SK-N-SH (cell line): ENCODE measurements at regions not wholly inside any gene's neighbourhood (a gene's known extent, or its start where the extent isn't known, plus 50 kb on each side); places are given as distances from the start of the nearest gene placed in this dataset.

Experiments
- CTCF ChIA-PET: fragments of 300-600, 350-600 bp; formaldehyde crosslinking; extraction: SDS; loops from one replicate; lab custom pipeline; 2021; lab: Yijun Ruan, JAX
- POLR2A ChIA-PET: fragments of 350-600 bp; sonication (Branson Sonifier 250); formaldehyde crosslinking; extraction: SDS; loops from one replicate; lab custom pipeline; 2020; ENCODE audit warnings: antibody characterized with exemption, inconsistent platforms; lab: Yijun Ruan, JAX
- DNase-seq: peaks from one replicate; pipeline ENCODE4 v3.0.0; 2012
- H2AFZ ChIP-seq: fragments of 200-600 bp; sonication (generic); 2 replicates; pipeline ENCODE4 v1.8.1; 2016; ENCODE audit warnings: antibody characterized with exemption, mild to moderate bottlenecking, low read depth
- H3F3A ChIP-seq: fragments of 200-600 bp; sonication (generic); replicated peaks from 2 replicates; pipeline ENCODE3; 2016; ENCODE audit warnings: antibody characterized with exemption, mild to moderate bottlenecking; ENCODE audit not compliant: insufficient read depth
- H3K27ac ChIP-seq, 2 experiments: fragments of 200-500 bp in 1 of 2; fragments of 200-600 bp in 1 of 2; sonication (Bioruptor generic) in 1 of 2; sonication (generic), shearing (Covaris generic) in 1 of 2; 2 replicates each; pipeline versions ENCODE4 v1.5.1 to v1.6.1; 2014 to 2016; ENCODE audit warnings: low read depth in 2 of 2, inconsistent platforms in 1 of 2, low read length in 1 of 2, mild to moderate bottlenecking in 1 of 2, mixed read lengths in 1 of 2
- H3K27me3 ChIP-seq: fragments of 200-600 bp; sonication (generic), shearing (Covaris generic); 2 replicates; pipeline ENCODE4 v1.6.1; 2016; ENCODE audit warnings: mixed run types; ENCODE audit not compliant: insufficient read depth
- H3K36me3 ChIP-seq, 2 experiments: fragments of 200-500 bp in 1 of 2; fragments of 200-600 bp in 1 of 2; sonication (Bioruptor generic) in 1 of 2; sonication (generic) in 1 of 2; replicated peaks in 1 of 2; 2 replicates each; pipeline versions ENCODE3 to v1.5.1; 2014 to 2016; ENCODE audit warnings: low read length in 1 of 2, mild to moderate bottlenecking in 1 of 2; ENCODE audit not compliant: insufficient read depth in 2 of 2, control insufficient read depth in 1 of 2
- H3K4me1 ChIP-seq, 2 experiments: fragments of 200-500 bp in 1 of 2; fragments of 200-600 bp in 1 of 2; sonication (Bioruptor generic) in 1 of 2; sonication (generic), shearing (Covaris generic) in 1 of 2; 2 replicates each; pipeline versions ENCODE4 v1.5.1 to v1.6.1; 2014 to 2016; ENCODE audit warnings: low read depth in 1 of 2, low read length in 1 of 2, mixed run types in 1 of 2; ENCODE audit not compliant: insufficient read depth in 2 of 2, control insufficient read depth in 1 of 2
- H3K4me2 ChIP-seq: fragments of 200-600 bp; sonication (generic), shearing (Covaris generic); 2 replicates; pipeline ENCODE4 v1.6.1; 2017; ENCODE audit warnings: mixed run types
- H3K4me3 ChIP-seq, 2 experiments: fragments of 200-500 bp in 1 of 2; fragments of 200-600 bp in 1 of 2; sonication (Bioruptor generic) in 1 of 2; sonication (generic), shearing (Covaris generic) in 1 of 2; 2 replicates each; pipeline versions ENCODE4 v1.5.1 to v1.8.1; 2014 to 2016; ENCODE audit warnings: low read depth in 2 of 2, inconsistent platforms in 1 of 2, low read length in 1 of 2, mild to moderate bottlenecking in 1 of 2, mixed read lengths in 1 of 2, moderate library complexity in 1 of 2
- H3K79me2 ChIP-seq: fragments of 200-600 bp; sonication (generic); 2 replicates; pipeline ENCODE4 v1.8.1; 2017; ENCODE audit warnings: mild to moderate bottlenecking; ENCODE audit not compliant: insufficient read depth
- H3K9ac ChIP-seq: fragments of 200-600 bp; sonication (generic); 2 replicates; pipeline ENCODE4 v1.6.1; 2017; ENCODE audit warnings: mixed run types
- H3K9me2 ChIP-seq: fragments of 200-600 bp; sonication (generic); 2 replicates; pipeline ENCODE4 v1.6.1; 2017; ENCODE audit warnings: mixed run types
- H3K9me3 ChIP-seq: fragments of 200-600 bp; sonication (generic); 2 replicates; pipeline ENCODE4 v1.6.1; 2017; ENCODE audit warnings: mixed run types, mild to moderate bottlenecking, moderate library complexity
- H4K20me1 ChIP-seq: fragments of 200-600 bp; sonication (generic); 2 replicates; pipeline ENCODE4 v1.6.1; 2017; ENCODE audit warnings: mild to moderate bottlenecking, mixed run types; ENCODE audit not compliant: insufficient read depth
- CHD2 ChIP-seq: fragments of 150-350 bp; IDR thresholded peaks from 2 replicates; pipeline ENCODE4 v1.6.1; 2018; ENCODE audit warnings: low read length; ENCODE audit not compliant: partially characterized antibody
- FOSL2 ChIP-seq: IDR thresholded peaks from 2 replicates; pipeline ENCODE4 v1.4.0; 2012; ENCODE audit warnings: low read depth, mild to moderate bottlenecking, moderate library complexity, borderline replicate concordance
- FOXJ3 ChIP-seq: sonication (generic); formaldehyde crosslinking; IDR thresholded peaks from 2 replicates; pipeline ENCODE4 v1.5.1; 2020; ENCODE audit warnings: mild to moderate bottlenecking, missing genetic modification reagents
- GATA2 ChIP-seq: sonication (generic); formaldehyde crosslinking; IDR thresholded peaks from 2 replicates; pipeline ENCODE4 v1.5.0; 2020; ENCODE audit warnings: mild to moderate bottlenecking, missing genetic modification reagents
- MAX ChIP-seq: IDR thresholded peaks from 2 replicates; pipeline ENCODE4 v1.4.0; 2012; ENCODE audit warnings: low read depth
- MEF2A ChIP-seq: IDR thresholded peaks from 2 replicates; pipeline ENCODE4 v1.4.0; 2012; ENCODE audit warnings: low read depth, borderline replicate concordance
- NRF1 ChIP-seq: IDR thresholded peaks from 2 replicates; pipeline ENCODE4 v1.6.1; 2012; ENCODE audit warnings: low read depth, mild to moderate bottlenecking, low read length
- POLR2AphosphoS5 ChIP-seq: IDR thresholded peaks from 2 replicates; pipeline ENCODE4 v1.6.1; 2012; ENCODE audit warnings: low read depth, low read length
- RAD21 ChIP-seq: IDR thresholded peaks from 2 replicates; pipeline ENCODE4 v1.6.1; 2012; ENCODE audit warnings: mild to moderate bottlenecking, low read length
- REST ChIP-seq: IDR thresholded peaks from 2 replicates; pipeline ENCODE4 v1.6.1; 2012; ENCODE audit warnings: mild to moderate bottlenecking, low read depth, low read length, moderate library complexity
- RFX5 ChIP-seq: IDR thresholded peaks from 2 replicates; pipeline ENCODE4 v1.6.1; 2012; ENCODE audit warnings: mild to moderate bottlenecking, improper control_type of control experiment, low read length
- SIN3A ChIP-seq: IDR thresholded peaks from 2 replicates; pipeline ENCODE4 v1.6.1; 2012; ENCODE audit warnings: low read depth, mild to moderate bottlenecking, low read length, moderate library complexity, borderline replicate concordance
- TEAD4 ChIP-seq: IDR thresholded peaks from 2 replicates; pipeline ENCODE4 v1.4.0; 2012; ENCODE audit warnings: mild to moderate bottlenecking, borderline replicate concordance; ENCODE audit not compliant: insufficient read depth
- ZBTB33 ChIP-seq: IDR thresholded peaks from 2 replicates; pipeline ENCODE4 v1.4.0; 2012; ENCODE audit warnings: low read depth, borderline replicate concordance
- WGBS: methylation state at CpG from one replicate; pipeline ENCODE4 v1.1.6; 2017; ENCODE audit warnings: low lambda C conversion rate; 5-methylcytosine and 5-hydroxymethylcytosine counted together
- TF ChIP-seq, protein P1 (sequence below): IDR thresholded peaks from 2 replicates; pipeline ENCODE4; 2012
- TF ChIP-seq, protein P2 (sequence below): fragments of 150-350 bp; IDR thresholded peaks from 2 replicates; pipeline ENCODE4 v1.6.1; 2016; ENCODE audit warnings: mild to moderate bottlenecking, low read depth, low read length

GRCh38 chr17:83191388-83192160 lies 112.2 kb downstream of the METRNL start:
- Histone ChIP-seq H3K27me3 (no peaks in the 10 kb centered on the region), H3K36me3 (no peaks in the 10 kb centered on the region), H3K4me1 (peaks cover 0 to 11% of the 10 kb centered on the region in 2 experiments; a peak in 3 of 4 replicates), H3K4me2 (no peak overlapping the region), H4K20me1 (no peaks in the 10 kb centered on the region), H3K9me2 (no peaks in the 10 kb centered on the region), H3K79me2 (no peaks in the 10 kb centered on the region), H3F3A (no peaks in the 10 kb centered on the region), H3K9me3 (no peaks in the 10 kb centered on the region), H3K27ac (no peak overlapping the region), H3K9ac (no peak overlapping the region), H2AFZ (no peak overlapping the region), H3K4me3 (no peak overlapping the region)
- ChIA-PET POLR2A (no interaction called here), CTCF (no interaction called here)
- no peak for DNase-seq
- 80% methylated on average over 9 of the region's 11 CpGs for WGBS
- TF ChIP-seq RAD21 (no peak), MAX (no peak), NRF1 (no peak), TEAD4 (no peak), RFX5 (no peak), CHD2 (no peak), REST (no peak), ZBTB33 (no peak), FOSL2 (no peak), POLR2AphosphoS5 (no peak), SIN3A (no peak), GATA2 (CRISPR knock-in tag) (no peak), FOXJ3 (no peak), MEF2A (no peak)
- TF ChIP-seq, protein P1, sequence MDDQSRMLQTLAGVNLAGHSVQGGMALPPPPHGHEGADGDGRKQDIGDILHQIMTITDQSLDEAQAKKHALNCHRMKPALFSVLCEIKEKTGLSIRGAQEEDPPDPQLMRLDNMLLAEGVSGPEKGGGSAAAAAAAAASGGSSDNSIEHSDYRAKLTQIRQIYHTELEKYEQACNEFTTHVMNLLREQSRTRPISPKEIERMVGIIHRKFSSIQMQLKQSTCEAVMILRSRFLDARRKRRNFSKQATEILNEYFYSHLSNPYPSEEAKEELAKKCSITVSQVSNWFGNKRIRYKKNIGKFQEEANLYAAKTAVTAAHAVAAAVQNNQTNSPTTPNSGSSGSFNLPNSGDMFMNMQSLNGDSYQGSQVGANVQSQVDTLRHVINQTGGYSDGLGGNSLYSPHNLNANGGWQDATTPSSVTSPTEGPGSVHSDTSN, result no peak
- TF ChIP-seq, protein P2, sequence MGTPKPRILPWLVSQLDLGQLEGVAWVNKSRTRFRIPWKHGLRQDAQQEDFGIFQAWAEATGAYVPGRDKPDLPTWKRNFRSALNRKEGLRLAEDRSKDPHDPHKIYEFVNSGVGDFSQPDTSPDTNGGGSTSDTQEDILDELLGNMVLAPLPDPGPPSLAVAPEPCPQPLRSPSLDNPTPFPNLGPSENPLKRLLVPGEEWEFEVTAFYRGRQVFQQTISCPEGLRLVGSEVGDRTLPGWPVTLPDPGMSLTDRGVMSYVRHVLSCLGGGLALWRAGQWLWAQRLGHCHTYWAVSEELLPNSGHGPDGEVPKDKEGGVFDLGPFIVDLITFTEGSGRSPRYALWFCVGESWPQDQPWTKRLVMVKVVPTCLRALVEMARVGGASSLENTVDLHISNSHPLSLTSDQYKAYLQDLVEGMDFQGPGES, result no peak
